K562 (cell line): ENCODE measurements at regions not wholly inside any gene's neighbourhood (a gene's known extent, or its start where the extent isn't known, plus 50 kb on each side); places are given as distances from the start of the nearest gene placed in this dataset.

Experiments
- ATAC-seq: fragments of 200-7000 bp; cut with Tn5 transposase; 3 replicates; pipeline ENCODE4 v1.9.1; 2020; ENCODE audit warnings: moderate library complexity
- BruUV-seq: library from RNA; stranded (reverse); fragments of 400-500 nt; replicated peaks from 2 replicates; lab custom pipeline; 2021; lab: Mats Ljungman, UMichigan
- CTCF ChIA-PET: fragments of 300-600 bp; formaldehyde crosslinking; extraction: SDS; loops from one replicate; lab custom pipeline; 2021; ENCODE audit warnings: low intra/inter-chr PET ratio; lab: Yijun Ruan, JAX
- POLR2A ChIA-PET: fragments of 300-600, 350-650 bp; sonication (Branson Sonifier 250); formaldehyde crosslinking; extraction: SDS; loops from one replicate; lab custom pipeline; 2021; ENCODE audit warnings: antibody characterized with exemption, inconsistent platforms; lab: Yijun Ruan, JAX
- DNase-seq, 4 experiments: peaks; one replicate each; pipeline versions ENCODE4 v3.0.0 to v3.0.0-alpha.2; 2011 to 2018; ENCODE audit warnings: low spot score in 3 of 4, mixed read lengths in 3 of 4; ENCODE audit errors: extremely low read depth in 1 of 4
- FAIRE-seq: peaks from 2 replicates; lab custom pipeline; 2011; peaks lifted over from hg19 to GRCh38; lab: Jason Lieb, UNC
- H2AFZ ChIP-seq: 2 replicates; pipeline ENCODE4 v1.6.0; 2011; ENCODE audit warnings: low read depth, low read length, control low read depth, inconsistent platforms
- H3K27ac ChIP-seq: fragments of 200-600 bp; 3 replicates; pipeline ENCODE4 v1.8.0; 2011; ENCODE audit warnings: low read depth, mild to moderate bottlenecking, control low read depth, inconsistent platforms, low read length, moderate library complexity, mixed read lengths; ENCODE audit errors: extremely low read depth
- H3K27me3 ChIP-seq, 2 experiments: fragments of 300-600 bp in 1 of 2; 2 replicates in 1 of 2; 3 replicates in 1 of 2; pipeline versions ENCODE4 v1.6.0 to v1.8.0; 2011; ENCODE audit warnings: inconsistent platforms in 2 of 2, low read length in 2 of 2, mild to moderate bottlenecking in 1 of 2, mixed read lengths in 1 of 2, moderate library complexity in 1 of 2; ENCODE audit not compliant: control insufficient read depth in 2 of 2, insufficient read depth in 2 of 2
- H3K36me3 ChIP-seq: fragments of 300-600 bp; 3 replicates; pipeline ENCODE4 v1.8.0; 2011; ENCODE audit warnings: mild to moderate bottlenecking, low read length, inconsistent platforms; ENCODE audit not compliant: control insufficient read depth, insufficient read depth
- H3K4me1 ChIP-seq, 2 experiments: fragments of 200-600 bp in 1 of 2; replicated peaks in 1 of 2; 2 replicates in 1 of 2; 3 replicates in 1 of 2; pipeline versions ENCODE4 v1.5.1 to v1.8.0; 2011; ENCODE audit warnings: inconsistent platforms in 2 of 2, low read length in 2 of 2, mild to moderate bottlenecking in 1 of 2, mixed read lengths in 1 of 2, moderate library complexity in 1 of 2; ENCODE audit not compliant: control insufficient read depth in 2 of 2, insufficient read depth in 2 of 2
- H3K4me2 ChIP-seq: 2 replicates; pipeline ENCODE4 v1.6.1; 2011; ENCODE audit warnings: low read length, control low read depth, inconsistent platforms, mixed read lengths; ENCODE audit not compliant: insufficient read depth
- H3K4me3 ChIP-seq: fragments of 200-600 bp; sonication (generic), shearing (Covaris generic); 2 replicates; pipeline ENCODE4 v1.5.1; 2016; ENCODE audit warnings: control low read depth, inconsistent platforms
- H3K79me2 ChIP-seq: fragments of 200-600 bp; 3 replicates; pipeline ENCODE4 v1.8.0; 2011; ENCODE audit warnings: low read length, inconsistent platforms; ENCODE audit not compliant: control insufficient read depth, insufficient read depth
- H3K9ac ChIP-seq, 2 experiments: 2 replicates each; pipeline versions ENCODE4 v1.6.0 to v1.6.1; 2011; ENCODE audit warnings: low read depth in 2 of 2, low read length in 2 of 2, control low read depth in 1 of 2, inconsistent platforms in 1 of 2, mild to moderate bottlenecking in 1 of 2, mixed read lengths in 1 of 2; ENCODE audit not compliant: insufficient read depth in 1 of 2
- H3K9me1 ChIP-seq: one replicate; pipeline ENCODE4 v1.6.0; 2011; ENCODE audit warnings: inconsistent platforms, mild to moderate bottlenecking, low read length, moderate library complexity; ENCODE audit not compliant: control insufficient read depth, insufficient read depth
- H3K9me3 ChIP-seq: replicated peaks from 2 replicates; pipeline ENCODE4 v1.5.1; 2011; ENCODE audit warnings: low read depth, low read length, inconsistent platforms; ENCODE audit not compliant: control insufficient read depth, insufficient read depth
- H4K20me1 ChIP-seq: replicated peaks from 2 replicates; pipeline ENCODE4 v1.6.1; 2011; ENCODE audit warnings: low read length, inconsistent platforms, mixed read lengths; ENCODE audit not compliant: control insufficient read depth, insufficient read depth
- CUX1 ChIP-seq: fragments of 200-800 bp; sonication (Bioruptor generic); IDR thresholded peaks from 2 replicates; pipeline ENCODE4 v1.6.1; 2016; ENCODE audit warnings: missing genetic modification characterization, missing compliant biosample characterization
- CXXC5 ChIP-seq: fragments of 250-450 bp; sonication (Bioruptor Pico); IDR thresholded peaks from 2 replicates; pipeline ENCODE4 v1.8.0; 2022; ENCODE audit warnings: inconsistent platforms, mild to moderate bottlenecking, moderate library complexity
- IRF1 ChIP-seq: sonication (generic); formaldehyde crosslinking; IDR thresholded peaks from 2 replicates; pipeline ENCODE4 v1.8.0; 2022; ENCODE audit warnings: missing genetic modification reagents, mild to moderate bottlenecking, borderline replicate concordance
- MECOM ChIP-seq: fragments of 250-450 bp; sonication (Bioruptor Pico); IDR thresholded peaks from 2 replicates; pipeline ENCODE4 v1.8.0; 2022; ENCODE audit warnings: inconsistent platforms
- NCOA4 ChIP-seq: fragments of 450-650 bp; IDR thresholded peaks from 2 replicates; pipeline ENCODE4 v1.6.1; 2018; ENCODE audit warnings: mild to moderate bottlenecking; ENCODE audit not compliant: partially characterized antibody
- PHB ChIP-seq: fragments of 250-450 bp; sonication (Bioruptor Pico); IDR thresholded peaks from 2 replicates; pipeline ENCODE4 v1.5.0; 2021
- STAT5B ChIP-seq: fragments of 250-450 bp; sonication (Bioruptor Pico); IDR thresholded peaks from 2 replicates; pipeline ENCODE4 v1.8.0; 2021; ENCODE audit warnings: mild to moderate bottlenecking, inconsistent platforms
- TAF15 ChIP-seq: fragments of 200-400 bp; formaldehyde crosslinking; IDR thresholded peaks from 2 replicates; pipeline ENCODE4 v1.6.1; 2017; ENCODE audit warnings: mild to moderate bottlenecking, low read depth, low read length, moderate library complexity
- TOE1 ChIP-seq, 2 experiments: fragments of 450-650 bp in 1 of 2; sonication (generic) in 1 of 2; formaldehyde crosslinking in 1 of 2; IDR thresholded peaks; 2 replicates each; pipeline versions ENCODE4 v1.7.1 to v1.8.0; 2016 to 2022; ENCODE audit warnings: borderline replicate concordance in 2 of 2, mild to moderate bottlenecking in 2 of 2, antibody characterized with exemption in 1 of 2, inconsistent platforms in 1 of 2, low read depth in 1 of 2, missing genetic modification reagents in 1 of 2, moderate library complexity in 1 of 2
- ZNF212 ChIP-seq: fragments of 450-650 bp; formaldehyde crosslinking; IDR thresholded peaks from 2 replicates; pipeline ENCODE4 v1.4.0; 2020; ENCODE audit warnings: mild to moderate bottlenecking
- ZNF24 ChIP-seq: fragments of 450-650 bp; IDR thresholded peaks from 2 replicates; pipeline ENCODE4 v1.6.1; 2016
- ZNF431 ChIP-seq: sonication (generic); formaldehyde crosslinking; IDR thresholded peaks from 2 replicates; pipeline ENCODE4 v1.8.0; 2022; ENCODE audit warnings: mild to moderate bottlenecking, missing genetic modification reagents
- ZNF830 ChIP-seq: fragments of 250-450 bp; sonication (Bioruptor Pico); IDR thresholded peaks from 2 replicates; pipeline ENCODE4 v1.5.0; 2021; ENCODE audit warnings: mild to moderate bottlenecking
- ZZZ3 ChIP-seq: fragments of 450-650 bp; IDR thresholded peaks from 2 replicates; pipeline ENCODE4 v1.6.1; 2016; ENCODE audit warnings: antibody characterized with exemption, mild to moderate bottlenecking, moderate library complexity
- WGBS: fragments of 100-300 bp; shearing (Covaris generic); methylation state at CpG from one replicate; pipeline ENCODE4 v1.1.6; 2016; ENCODE audit warnings: low coverage, mixed read lengths; ENCODE audit not compliant: insufficient coverage; ENCODE audit errors: missing lambda C conversion rate; 5-methylcytosine and 5-hydroxymethylcytosine counted together
- in situ Hi-C: fragments of 300-500 bp; cut with MboI; formaldehyde crosslinking; loops from 4 replicates; pipeline ENCODE4 v1.15.0; 2018; ENCODE audit warnings: inconsistent platforms, mixed read lengths
- intact Hi-C: fragments of 100-400 bp; cut with micrococcal nuclease; formaldehyde crosslinking; loops from 2 replicates; pipeline ENCODE4 v1.14.2; 2022

GRCh38 chr13:99878921-99879610 lies 92.5 kb downstream of the ZIC5 start:
- Histone ChIP-seq H3K9me3 (no peaks in the 10 kb centered on the region), H3K4me2 (no peak overlapping the region), H3K36me3 (no peaks in the 10 kb centered on the region), H3K27ac (no peak overlapping the region), H3K27me3 (peaks cover 2 to 29% of the 10 kb centered on the region in 2 experiments; a peak in 2 of 5 replicates), H2AFZ (no peak overlapping the region), H3K79me2 (no peaks in the 10 kb centered on the region), H3K4me1 (no peaks in the 10 kb centered on the region; a peak in 1 of 5 replicates), H3K9ac (no peak overlapping the region), H4K20me1 (no peaks in the 10 kb centered on the region), H3K9me1 (no peaks in the 10 kb centered on the region), H3K4me3 (no peak overlapping the region)
- ATAC-seq (no peak), FAIRE-seq (no peak), DNase-seq (no peak)
- ChIA-PET CTCF (no interaction called here), POLR2A (no interaction called here)
- in situ Hi-C loops (no loop called here), intact Hi-C loops (no loop called here)
- WGBS = 3% methylated on average over 13 of the region's 13 CpGs
- TF ChIP-seq TOE1 (IDR thresholded peaks at IDR 0.05; ENCODE audit: borderline replicate concordance) = no peak
- no peak for TF ChIP-seq TOE1 (CRISPR knock-in tag; IDR thresholded peaks at IDR 0.05; ENCODE audit: borderline replicate concordance, low read depth)
- TF ChIP-seq CUX1 (CRISPR knock-in tag) = no peak
- TF ChIP-seq IRF1 (CRISPR knock-in tag) = no peak
- TF ChIP-seq MECOM (CRISPR knock-in tag) = no peak
- no peak for TF ChIP-seq NCOA4
- no peak for TF ChIP-seq CXXC5 (CRISPR knock-in tag)
- no peak for TF ChIP-seq ZNF24
- TF ChIP-seq STAT5B (CRISPR knock-in tag) = no peak
- TF ChIP-seq ZNF212 (CRISPR knock-in tag) = no peak
- no peak for TF ChIP-seq ZZZ3
- TF ChIP-seq ZNF830 (CRISPR knock-in tag) = no peak
- TF ChIP-seq TAF15 = no peak
- TF ChIP-seq PHB (CRISPR knock-in tag) = no peak
- TF ChIP-seq ZNF431 (CRISPR knock-in tag) = no peak
- BruUV-seq = no TSS peak
